MM.1S (cell line): ENCODE measurements at regions not wholly inside any gene's neighbourhood (a gene's known extent, or its start where the extent isn't known, plus 50 kb on each side); places are given as distances from the start of the nearest gene placed in this dataset.

Experiments
- DNase-seq: peaks from one replicate; pipeline ENCODE4 v3.0.0-alpha.2; 2015
- H2AFZ ChIP-seq: fragments of 300-600 bp; sonication (generic); 2 replicates; pipeline ENCODE4 v1.6.0; 2016; ENCODE audit warnings: antibody characterized with exemption, low read length
- H3F3A ChIP-seq: fragments of 300-600 bp; sonication (generic); 2 replicates; pipeline ENCODE4 v1.6.1; 2016; ENCODE audit warnings: mild to moderate bottlenecking, antibody characterized with exemption, low read length, moderate library complexity, mixed read lengths; ENCODE audit not compliant: insufficient read depth
- H3K27ac ChIP-seq: fragments of 300-600 bp; sonication (generic); 2 replicates; pipeline ENCODE4 v1.5.1; 2016; ENCODE audit warnings: mild to moderate bottlenecking, low read length
- H3K27me3 ChIP-seq: fragments of 300-600 bp; sonication (generic); replicated peaks from 2 replicates; pipeline ENCODE4 v1.6.0; 2016; ENCODE audit warnings: low read length; ENCODE audit not compliant: insufficient read depth
- H3K36me3 ChIP-seq: fragments of 300-600 bp; sonication (generic); replicated peaks from 2 replicates; pipeline ENCODE4 v1.6.1; 2016; ENCODE audit warnings: mild to moderate bottlenecking, low read length, mixed read lengths; ENCODE audit not compliant: insufficient read depth
- H3K4me1 ChIP-seq: fragments of 300-600 bp; sonication (generic); 2 replicates; pipeline ENCODE4 v1.6.1; 2016; ENCODE audit warnings: low read length, mixed read lengths
- H3K4me2 ChIP-seq: fragments of 300-600 bp; sonication (generic); 2 replicates; pipeline ENCODE4 v1.6.0; 2016; ENCODE audit warnings: low read depth, low read length
- H3K4me3 ChIP-seq: fragments of 300-600 bp; sonication (generic); 2 replicates; pipeline ENCODE4 v1.5.1; 2016; ENCODE audit warnings: low read length, mixed read lengths
- H3K79me2 ChIP-seq: fragments of 300-600 bp; sonication (generic); 2 replicates; pipeline ENCODE4 v1.6.1; 2016; ENCODE audit warnings: mixed run types, low read length, mixed read lengths
- H3K9ac ChIP-seq: fragments of 300-600 bp; sonication (generic); 2 replicates; pipeline ENCODE4 v1.6.1; 2016; ENCODE audit warnings: low read length, mixed read lengths
- H3K9me2 ChIP-seq: fragments of 300-600 bp; sonication (generic); replicated peaks from 2 replicates; pipeline ENCODE4 v1.6.1; 2016; ENCODE audit warnings: mild to moderate bottlenecking, low read length, mixed read lengths; ENCODE audit not compliant: insufficient read depth
- H3K9me3 ChIP-seq: fragments of 300-600 bp; sonication (generic); replicated peaks from 2 replicates; pipeline ENCODE4 v1.6.1; 2016; ENCODE audit warnings: mild to moderate bottlenecking, low read length, mixed read lengths; ENCODE audit not compliant: insufficient read depth
- H4K20me1 ChIP-seq: fragments of 300-600 bp; sonication (generic); 2 replicates; pipeline ENCODE4 v1.6.1; 2016; ENCODE audit warnings: mild to moderate bottlenecking, low read length, moderate library complexity, mixed read lengths; ENCODE audit not compliant: insufficient read depth
- EZH2 ChIP-seq: fragments of 300-600 bp; sonication (generic); optimal IDR thresholded peaks from 2 replicates; pipeline ENCODE3; 2017; ENCODE audit warnings: low read depth, mild to moderate bottlenecking, antibody characterized with exemption, low read length, mixed read lengths
- EZH2phosphoT487 ChIP-seq: fragments of 300-600 bp; sonication (generic); IDR thresholded peaks from 2 replicates; pipeline ENCODE4 v1.6.1; 2018; ENCODE audit warnings: antibody characterized with exemption, low read length
- TF ChIP-seq, protein P1 (sequence below): fragments of 300-600 bp; sonication (generic); IDR thresholded peaks from 2 replicates; pipeline ENCODE4 v1.5.1; 2016; ENCODE audit warnings: antibody characterized with exemption, low read length, mixed read lengths

DNA sequence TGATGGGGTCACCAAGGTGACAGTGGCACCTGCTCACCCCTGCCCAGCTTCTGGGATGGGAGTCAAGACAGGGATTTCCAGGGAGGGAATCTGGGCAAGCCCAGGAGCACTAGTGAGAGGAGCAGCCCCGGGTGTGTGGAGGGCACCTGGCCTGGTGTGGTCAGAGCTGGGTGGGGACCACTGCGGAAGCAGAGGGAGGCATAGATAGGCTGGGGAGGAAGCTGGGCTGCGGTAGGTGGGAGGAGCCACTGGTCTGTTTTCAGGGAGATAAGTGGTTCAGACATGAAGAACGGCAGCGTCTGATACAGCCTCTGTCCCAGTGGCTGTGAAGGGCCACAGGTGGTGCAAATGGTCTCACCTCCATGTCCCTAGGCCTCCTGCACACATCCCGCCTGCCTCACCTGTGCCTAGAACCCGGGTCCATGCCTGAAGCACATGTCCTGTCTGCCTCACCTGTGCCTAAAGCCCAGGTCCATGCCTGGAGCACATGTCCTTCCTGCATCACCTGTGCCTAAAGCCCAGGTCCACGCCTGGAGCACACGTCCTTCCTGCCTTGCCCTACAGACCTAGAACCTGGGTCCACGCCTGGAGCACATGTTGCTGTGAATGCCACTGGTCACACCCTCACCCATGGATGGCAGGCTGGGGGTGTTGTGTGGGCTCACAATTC, 325.9 kb upstream of the AJAP1 start:
- no peak for DNase-seq

DNA sequence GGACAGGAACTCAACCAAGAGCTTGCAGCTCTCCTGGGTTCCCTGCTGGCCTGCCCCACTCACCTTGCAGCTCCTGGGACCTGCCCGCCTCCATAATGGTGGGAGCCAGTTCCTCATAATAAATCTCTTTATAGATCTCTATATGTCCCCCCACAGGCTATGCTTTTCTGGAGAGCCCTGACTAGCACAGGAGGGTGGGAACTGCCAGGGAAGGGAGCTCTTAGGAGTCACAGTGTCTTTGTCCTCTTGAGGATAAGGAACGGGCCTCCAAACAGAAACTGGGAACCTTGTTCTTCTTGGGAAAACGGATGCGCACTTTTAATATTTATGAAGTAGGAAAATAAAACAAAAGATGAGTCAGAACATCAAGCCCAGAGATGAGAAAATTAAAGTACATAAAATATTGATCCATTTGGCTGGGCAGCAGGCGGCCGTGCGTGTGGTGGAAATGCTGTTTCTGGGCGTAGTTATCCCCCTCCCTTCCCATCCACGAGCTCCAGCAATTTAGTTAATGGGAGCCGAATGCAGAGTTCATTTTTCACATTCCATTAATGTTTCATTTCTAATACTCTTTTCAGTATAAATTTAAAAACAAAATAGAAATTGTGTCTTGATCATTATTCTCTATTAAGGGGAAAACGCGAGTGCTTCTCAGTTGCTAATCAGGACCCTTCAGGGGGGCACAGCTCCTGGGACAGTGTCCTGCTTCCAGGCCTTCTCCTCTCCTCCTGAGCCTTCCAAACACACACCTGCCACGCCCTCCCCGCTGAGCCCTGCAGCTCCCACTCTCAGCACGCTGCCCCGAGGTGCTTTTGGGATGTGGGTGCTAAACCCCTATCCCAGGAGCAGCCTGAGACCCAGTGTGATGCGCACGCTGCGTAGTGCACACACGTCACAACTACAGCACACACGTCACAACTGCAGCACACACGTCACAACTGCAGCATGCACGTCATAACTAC, 323.3 kb upstream of the AJAP1 start:
- TF ChIP-seq EZH2phosphoT487 (no peak), EZH2 (no peak)
- TF ChIP-seq, protein P1, sequence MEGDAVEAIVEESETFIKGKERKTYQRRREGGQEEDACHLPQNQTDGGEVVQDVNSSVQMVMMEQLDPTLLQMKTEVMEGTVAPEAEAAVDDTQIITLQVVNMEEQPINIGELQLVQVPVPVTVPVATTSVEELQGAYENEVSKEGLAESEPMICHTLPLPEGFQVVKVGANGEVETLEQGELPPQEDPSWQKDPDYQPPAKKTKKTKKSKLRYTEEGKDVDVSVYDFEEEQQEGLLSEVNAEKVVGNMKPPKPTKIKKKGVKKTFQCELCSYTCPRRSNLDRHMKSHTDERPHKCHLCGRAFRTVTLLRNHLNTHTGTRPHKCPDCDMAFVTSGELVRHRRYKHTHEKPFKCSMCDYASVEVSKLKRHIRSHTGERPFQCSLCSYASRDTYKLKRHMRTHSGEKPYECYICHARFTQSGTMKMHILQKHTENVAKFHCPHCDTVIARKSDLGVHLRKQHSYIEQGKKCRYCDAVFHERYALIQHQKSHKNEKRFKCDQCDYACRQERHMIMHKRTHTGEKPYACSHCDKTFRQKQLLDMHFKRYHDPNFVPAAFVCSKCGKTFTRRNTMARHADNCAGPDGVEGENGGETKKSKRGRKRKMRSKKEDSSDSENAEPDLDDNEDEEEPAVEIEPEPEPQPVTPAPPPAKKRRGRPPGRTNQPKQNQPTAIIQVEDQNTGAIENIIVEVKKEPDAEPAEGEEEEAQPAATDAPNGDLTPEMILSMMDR, result no peak
- Histone ChIP-seq H3K4me3 (no peak overlapping the region), H3K27me3 (peaks cover 40% of the 10 kb centered on the region), H3K4me1 (no peaks in the 10 kb centered on the region), H4K20me1 (no peaks in the 10 kb centered on the region), H3K27ac (no peak overlapping the region), H3K36me3 (no peaks in the 10 kb centered on the region), H3K9me3 (no peaks in the 10 kb centered on the region), H3K9ac (no peak overlapping the region), H3K79me2 (no peaks in the 10 kb centered on the region), H3K4me2 (no peak overlapping the region), H2AFZ (no peak overlapping the region), H3F3A (no peaks in the 10 kb centered on the region), H3K9me2 (no peaks in the 10 kb centered on the region)
- no peak for DNase-seq

More for the DNA sequence above, 325.9 kb upstream of the AJAP1 start:
- no peak for TF ChIP-seq EZH2phosphoT487
- Histone ChIP-seq H3K27me3 (peaks cover 55% of the 10 kb centered on the region), H2AFZ (no peak overlapping the region), H3K4me3 (no peak overlapping the region), H3K4me2 (no peak overlapping the region), H3F3A (no peaks in the 10 kb centered on the region), H3K27ac (no peak overlapping the region), H4K20me1 (no peaks in the 10 kb centered on the region), H3K79me2 (no peaks in the 10 kb centered on the region), H3K36me3 (no peaks in the 10 kb centered on the region), H3K9me2 (no peaks in the 10 kb centered on the region), H3K4me1 (no peaks in the 10 kb centered on the region), H3K9ac (no peak overlapping the region), H3K9me3 (no peaks in the 10 kb centered on the region)

DNA sequence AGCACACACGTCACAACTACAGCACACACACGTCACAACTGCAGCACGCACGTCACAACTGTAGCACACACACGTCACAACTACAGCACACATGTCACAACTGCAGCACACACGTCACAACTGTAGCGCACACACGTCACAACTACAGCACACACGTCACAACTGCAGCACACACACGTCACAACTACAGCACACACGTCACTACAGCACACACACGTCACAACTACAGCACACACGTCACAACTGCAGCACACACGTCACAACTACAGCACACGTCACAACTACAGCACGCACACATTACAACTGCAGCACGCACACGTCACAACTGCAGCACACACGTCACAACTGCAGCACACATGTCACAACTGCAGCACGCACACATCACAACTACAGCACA, 322.6 kb upstream of the AJAP1 start:
- Histone ChIP-seq H3F3A (no peaks in the 10 kb centered on the region), H3K4me2 (no peak overlapping the region), H3K4me3 (no peak overlapping the region), H3K9me2 (no peaks in the 10 kb centered on the region), H3K79me2 (no peaks in the 10 kb centered on the region), H4K20me1 (no peaks in the 10 kb centered on the region), H2AFZ (no peak overlapping the region), H3K9me3 (no peaks in the 10 kb centered on the region), H3K9ac (no peak overlapping the region), H3K36me3 (no peaks in the 10 kb centered on the region), H3K27me3 (peaks cover 33% of the 10 kb centered on the region), H3K4me1 (no peaks in the 10 kb centered on the region), H3K27ac (no peak overlapping the region)
- no peak for TF ChIP-seq EZH2
- TF ChIP-seq, protein P1, result no peak
- no peak for TF ChIP-seq EZH2phosphoT487
- DNase-seq, result no peak
